K562 (cell line): ENCODE measurements at regions not wholly inside any gene's neighbourhood (a gene's known extent, or its start where the extent isn't known, plus 50 kb on each side); places are given as distances from the start of the nearest gene placed in this dataset.

Source experiments
- ATAC-seq: fragments of 200-7000 bp; cut with Tn5 transposase; 3 replicates; pipeline ENCODE4 v1.9.1; 2020; ENCODE audit warnings: moderate library complexity
- BruUV-seq: library from RNA; stranded (reverse); fragments of 400-500 nt; replicated peaks from 2 replicates; lab custom pipeline; 2021; lab: Mats Ljungman, UMichigan
- CTCF ChIA-PET: fragments of 300-600 bp; formaldehyde crosslinking; extraction: SDS; loops from one replicate; lab custom pipeline; 2021; ENCODE audit warnings: low intra/inter-chr PET ratio; lab: Yijun Ruan, JAX
- POLR2A ChIA-PET: fragments of 300-600, 350-650 bp; sonication (Branson Sonifier 250); formaldehyde crosslinking; extraction: SDS; loops from one replicate; lab custom pipeline; 2021; ENCODE audit warnings: antibody characterized with exemption, inconsistent platforms; lab: Yijun Ruan, JAX
- DNase-seq, 4 experiments: peaks; one replicate each; pipeline versions ENCODE4 v3.0.0 to v3.0.0-alpha.2; 2011 to 2018; ENCODE audit warnings: low spot score in 3 of 4, mixed read lengths in 3 of 4; ENCODE audit errors: extremely low read depth in 1 of 4
- FAIRE-seq: peaks from 2 replicates; lab custom pipeline; 2011; peaks lifted over from hg19 to GRCh38; lab: Jason Lieb, UNC
- H2AFZ ChIP-seq: 2 replicates; pipeline ENCODE4 v1.6.0; 2011; ENCODE audit warnings: low read depth, low read length, control low read depth, inconsistent platforms
- H3K27ac ChIP-seq: fragments of 200-600 bp; 3 replicates; pipeline ENCODE4 v1.8.0; 2011; ENCODE audit warnings: low read depth, mild to moderate bottlenecking, control low read depth, inconsistent platforms, low read length, moderate library complexity, mixed read lengths; ENCODE audit errors: extremely low read depth
- H3K27me3 ChIP-seq, 2 experiments: fragments of 300-600 bp in 1 of 2; 2 replicates in 1 of 2; 3 replicates in 1 of 2; pipeline versions ENCODE4 v1.6.0 to v1.8.0; 2011; ENCODE audit warnings: inconsistent platforms in 2 of 2, low read length in 2 of 2, mild to moderate bottlenecking in 1 of 2, mixed read lengths in 1 of 2, moderate library complexity in 1 of 2; ENCODE audit not compliant: control insufficient read depth in 2 of 2, insufficient read depth in 2 of 2
- H3K36me3 ChIP-seq: fragments of 300-600 bp; 3 replicates; pipeline ENCODE4 v1.8.0; 2011; ENCODE audit warnings: mild to moderate bottlenecking, low read length, inconsistent platforms; ENCODE audit not compliant: control insufficient read depth, insufficient read depth
- H3K4me1 ChIP-seq, 2 experiments: fragments of 200-600 bp in 1 of 2; replicated peaks in 1 of 2; 2 replicates in 1 of 2; 3 replicates in 1 of 2; pipeline versions ENCODE4 v1.5.1 to v1.8.0; 2011; ENCODE audit warnings: inconsistent platforms in 2 of 2, low read length in 2 of 2, mild to moderate bottlenecking in 1 of 2, mixed read lengths in 1 of 2, moderate library complexity in 1 of 2; ENCODE audit not compliant: control insufficient read depth in 2 of 2, insufficient read depth in 2 of 2
- H3K4me2 ChIP-seq: 2 replicates; pipeline ENCODE4 v1.6.1; 2011; ENCODE audit warnings: low read length, control low read depth, inconsistent platforms, mixed read lengths; ENCODE audit not compliant: insufficient read depth
- H3K4me3 ChIP-seq: fragments of 200-600 bp; sonication (generic), shearing (Covaris generic); 2 replicates; pipeline ENCODE4 v1.5.1; 2016; ENCODE audit warnings: control low read depth, inconsistent platforms
- H3K79me2 ChIP-seq: fragments of 200-600 bp; 3 replicates; pipeline ENCODE4 v1.8.0; 2011; ENCODE audit warnings: low read length, inconsistent platforms; ENCODE audit not compliant: control insufficient read depth, insufficient read depth
- H3K9ac ChIP-seq, 2 experiments: 2 replicates each; pipeline versions ENCODE4 v1.6.0 to v1.6.1; 2011; ENCODE audit warnings: low read depth in 2 of 2, low read length in 2 of 2, control low read depth in 1 of 2, inconsistent platforms in 1 of 2, mild to moderate bottlenecking in 1 of 2, mixed read lengths in 1 of 2; ENCODE audit not compliant: insufficient read depth in 1 of 2
- H3K9me1 ChIP-seq: one replicate; pipeline ENCODE4 v1.6.0; 2011; ENCODE audit warnings: inconsistent platforms, mild to moderate bottlenecking, low read length, moderate library complexity; ENCODE audit not compliant: control insufficient read depth, insufficient read depth
- H3K9me3 ChIP-seq: replicated peaks from 2 replicates; pipeline ENCODE4 v1.5.1; 2011; ENCODE audit warnings: low read depth, low read length, inconsistent platforms; ENCODE audit not compliant: control insufficient read depth, insufficient read depth
- H4K20me1 ChIP-seq: replicated peaks from 2 replicates; pipeline ENCODE4 v1.6.1; 2011; ENCODE audit warnings: low read length, inconsistent platforms, mixed read lengths; ENCODE audit not compliant: control insufficient read depth, insufficient read depth
- FOXM1 ChIP-seq, 2 experiments: fragments of 450-650 bp in 1 of 2; sonication (generic) in 1 of 2; formaldehyde crosslinking in 1 of 2; IDR thresholded peaks; 2 replicates each; pipeline versions ENCODE4 v1.6.1 to v1.9.0; 2017 to 2022; ENCODE audit warnings: low read depth in 2 of 2, mild to moderate bottlenecking in 2 of 2, missing genetic modification reagents in 1 of 2, moderate library complexity in 1 of 2
- HDAC6 ChIP-seq: IDR thresholded peaks from 2 replicates; pipeline ENCODE4 v1.6.1; 2012; ENCODE audit warnings: low read depth, mild to moderate bottlenecking, control low read depth, inconsistent platforms, low read length, moderate library complexity
- RAD21 ChIP-seq, 2 experiments: fragments of 250-450 bp in 1 of 2; fragments of 450-650 bp in 1 of 2; sonication (Bioruptor Pico) in 1 of 2; formaldehyde crosslinking in 1 of 2; IDR thresholded peaks in 1 of 2; conservative IDR thresholded peaks in 1 of 2; 2 replicates each; pipeline versions ENCODE4 v1.4.0 to v1.8.0; 2020 to 2022; ENCODE audit warnings: mild to moderate bottlenecking in 2 of 2, moderate library complexity in 1 of 2
- RBM14 ChIP-seq: fragments of 200-400 bp; formaldehyde crosslinking; IDR thresholded peaks from 2 replicates; pipeline ENCODE4 v1.6.1; 2018; ENCODE audit warnings: low read depth, mild to moderate bottlenecking, low read length, moderate library complexity, borderline replicate concordance; ENCODE audit not compliant: insufficient read depth
- ZBTB43 ChIP-seq: sonication (generic); formaldehyde crosslinking; IDR thresholded peaks from 2 replicates; pipeline ENCODE4 v1.8.0; 2023; ENCODE audit warnings: mild to moderate bottlenecking, missing genetic modification reagents
- ZKSCAN3 ChIP-seq: fragments of 250-450 bp; sonication (Bioruptor Pico); IDR thresholded peaks from 2 replicates; pipeline ENCODE4 v1.4.0; 2020
- ZNF165 ChIP-seq: fragments of 250-450 bp; sonication (Bioruptor Pico); IDR thresholded peaks from 2 replicates; pipeline ENCODE4 v1.4.0; 2020; ENCODE audit warnings: borderline replicate concordance
- WGBS: fragments of 100-300 bp; shearing (Covaris generic); methylation state at CpG from one replicate; pipeline ENCODE4 v1.1.6; 2016; ENCODE audit warnings: low coverage, mixed read lengths; ENCODE audit not compliant: insufficient coverage; ENCODE audit errors: missing lambda C conversion rate; 5-methylcytosine and 5-hydroxymethylcytosine counted together
- in situ Hi-C: fragments of 300-500 bp; cut with MboI; formaldehyde crosslinking; loops from 4 replicates; pipeline ENCODE4 v1.15.0; 2018; ENCODE audit warnings: inconsistent platforms, mixed read lengths
- intact Hi-C: fragments of 100-400 bp; cut with micrococcal nuclease; formaldehyde crosslinking; loops from 2 replicates; pipeline ENCODE4 v1.14.2; 2022
- TF ChIP-seq, protein P1 (sequence below): fragments of 450-650 bp; IDR thresholded peaks from 2 replicates; pipeline ENCODE4 v1.6.1; 2017; ENCODE audit warnings: mild to moderate bottlenecking, moderate library complexity

DNA sequence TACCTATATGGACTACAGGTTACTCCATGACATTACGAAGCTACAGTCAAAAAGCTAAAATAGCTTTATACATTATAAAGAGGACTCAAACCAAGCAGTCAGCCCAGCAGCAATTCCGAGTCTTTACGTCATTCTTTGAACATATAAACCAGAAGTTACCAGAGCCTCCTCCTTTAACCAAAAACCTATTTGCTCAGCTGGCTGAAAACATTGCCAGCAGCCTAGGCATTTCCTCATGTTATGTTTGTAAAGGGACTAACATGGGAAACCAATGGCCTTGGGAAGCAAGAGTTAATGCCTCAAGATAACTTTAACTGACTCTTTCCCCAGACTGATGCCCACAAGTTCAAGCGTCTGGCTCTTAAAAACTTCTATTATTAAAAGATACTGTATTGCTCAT lies 104.1 kb upstream of the ZNF492 start:
- DNase-seq = no peak
- Histone ChIP-seq H3K79me2 (no peaks in the 10 kb centered on the region), H3K27ac (no peak overlapping the region), H3K27me3 (no peaks in the 10 kb centered on the region), H2AFZ (no peak overlapping the region), H3K4me1 (no peaks in the 10 kb centered on the region), H3K36me3 (no peaks in the 10 kb centered on the region), H3K4me2 (no peak overlapping the region), H3K9ac (no peak overlapping the region), H3K4me3 (no peak overlapping the region), H3K9me3 (peaks cover 2% of the 10 kb centered on the region), H3K9me1 (no peaks in the 10 kb centered on the region), H4K20me1 (no peaks in the 10 kb centered on the region)
- no TSS peak for BruUV-seq
- no peak for ATAC-seq
- POLR2A ChIA-PET = no interaction called here
- CTCF ChIA-PET = no interaction called here
- TF ChIP-seq FOXM1 (IDR thresholded peaks at IDR 0.05; ENCODE audit: low read depth) (no peak), FOXM1 (CRISPR knock-in tag; IDR thresholded peaks at IDR 0.05; ENCODE audit: low read depth) (no peak), ZKSCAN3 (CRISPR knock-in tag) (no peak), ZNF165 (CRISPR knock-in tag) (no peak), HDAC6 (no peak), RAD21 (CRISPR knock-in tag; conservative IDR thresholded peaks at IDR 0.05 in 1 of 2, IDR thresholded peaks at IDR 0.05 in 1 of 2) (no peak), RBM14 (no peak), ZBTB43 (CRISPR knock-in tag) (no peak)
- TF ChIP-seq, protein P1, sequence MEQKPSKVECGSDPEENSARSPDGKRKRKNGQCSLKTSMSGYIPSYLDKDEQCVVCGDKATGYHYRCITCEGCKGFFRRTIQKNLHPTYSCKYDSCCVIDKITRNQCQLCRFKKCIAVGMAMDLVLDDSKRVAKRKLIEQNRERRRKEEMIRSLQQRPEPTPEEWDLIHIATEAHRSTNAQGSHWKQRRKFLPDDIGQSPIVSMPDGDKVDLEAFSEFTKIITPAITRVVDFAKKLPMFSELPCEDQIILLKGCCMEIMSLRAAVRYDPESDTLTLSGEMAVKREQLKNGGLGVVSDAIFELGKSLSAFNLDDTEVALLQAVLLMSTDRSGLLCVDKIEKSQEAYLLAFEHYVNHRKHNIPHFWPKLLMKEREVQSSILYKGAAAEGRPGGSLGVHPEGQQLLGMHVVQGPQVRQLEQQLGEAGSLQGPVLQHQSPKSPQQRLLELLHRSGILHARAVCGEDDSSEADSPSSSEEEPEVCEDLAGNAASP = no peak
- intact Hi-C loops = no loop called here
- 5% methylated on average over 4 of the region's 4 CpGs for whole genome bisulfite sequencing
- in situ Hi-C loops = no loop called here
- no peak for FAIRE-seq
